ENCODE measurements at regions not wholly inside any gene's neighbourhood (a gene's known extent, or its start where the extent isn't known, plus 50 kb on each side); places are given as distances from the start of the nearest gene placed in this dataset.

DNA sequence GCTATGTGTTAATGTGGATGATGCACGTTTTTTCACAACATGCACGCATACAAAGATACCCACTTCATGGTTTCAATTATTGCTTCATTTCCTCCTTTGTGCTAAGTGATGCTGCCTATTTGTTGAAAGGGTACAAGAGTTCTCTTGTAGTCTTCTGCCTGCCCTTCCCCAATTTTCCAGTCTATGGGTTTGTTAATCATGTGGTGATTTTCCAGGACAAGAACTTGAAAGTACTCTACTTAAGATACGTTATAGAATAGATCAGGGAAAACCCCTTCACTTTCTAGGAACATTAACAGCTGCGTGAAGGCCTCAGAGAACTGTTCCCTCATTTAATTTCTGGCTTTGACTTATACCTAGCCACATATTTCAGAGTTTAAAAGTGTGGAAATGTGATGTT is 52.1 kb upstream of the SLC44A3 start:
- Histone ChIP-seq H3K9me3 (ENCODE audit: control insufficient read depth, insufficient read depth, low read depth, low read length) (no peaks in the 10 kb centered on the region), H3K36me3 (ENCODE audit: control insufficient read depth in 2 of 2, insufficient read depth in 1 of 2, low read length in 2 of 2) (no peaks in the 10 kb centered on the region), H3K4me3 (ENCODE audit: low read depth, low read length) (no peak overlapping the region), H3K4me1 (ENCODE audit: control insufficient read depth, insufficient read depth, low read length) (no peaks in the 10 kb centered on the region), H3K27ac (ENCODE audit: extremely low read depth, low read depth, low read length) (no peak overlapping the region)
- ChIA-PET POLR2A (no interaction called here), CTCF (interaction anchor here (0.5 kb wide), 1 partner anchor 730 kb away, joined by 3 read pairs; no protein-coding TSS in a partner anchor)
- no peak for TF ChIP-seq SP7 (tag by site-specific recombination; IDR thresholded peaks at IDR 0.05)
- TF ChIP-seq ZNF138 (tag by site-specific recombination; IDR thresholded peaks at IDR 0.05; ENCODE audit: borderline replicate concordance): no peak
- TF ChIP-seq, protein P1, sequence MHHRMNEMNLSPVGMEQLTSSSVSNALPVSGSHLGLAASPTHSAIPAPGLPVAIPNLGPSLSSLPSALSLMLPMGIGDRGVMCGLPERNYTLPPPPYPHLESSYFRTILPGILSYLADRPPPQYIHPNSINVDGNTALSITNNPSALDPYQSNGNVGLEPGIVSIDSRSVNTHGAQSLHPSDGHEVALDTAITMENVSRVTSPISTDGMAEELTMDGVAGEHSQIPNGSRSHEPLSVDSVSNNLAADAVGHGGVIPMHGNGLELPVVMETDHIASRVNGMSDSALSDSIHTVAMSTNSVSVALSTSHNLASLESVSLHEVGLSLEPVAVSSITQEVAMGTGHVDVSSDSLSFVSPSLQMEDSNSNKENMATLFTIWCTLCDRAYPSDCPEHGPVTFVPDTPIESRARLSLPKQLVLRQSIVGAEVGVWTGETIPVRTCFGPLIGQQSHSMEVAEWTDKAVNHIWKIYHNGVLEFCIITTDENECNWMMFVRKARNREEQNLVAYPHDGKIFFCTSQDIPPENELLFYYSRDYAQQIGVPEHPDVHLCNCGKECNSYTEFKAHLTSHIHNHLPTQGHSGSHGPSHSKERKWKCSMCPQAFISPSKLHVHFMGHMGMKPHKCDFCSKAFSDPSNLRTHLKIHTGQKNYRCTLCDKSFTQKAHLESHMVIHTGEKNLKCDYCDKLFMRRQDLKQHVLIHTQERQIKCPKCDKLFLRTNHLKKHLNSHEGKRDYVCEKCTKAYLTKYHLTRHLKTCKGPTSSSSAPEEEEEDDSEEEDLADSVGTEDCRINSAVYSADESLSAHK (tag by site-specific recombination; IDR thresholded peaks at IDR 0.05): no peak
- TF ChIP-seq, protein P2, sequence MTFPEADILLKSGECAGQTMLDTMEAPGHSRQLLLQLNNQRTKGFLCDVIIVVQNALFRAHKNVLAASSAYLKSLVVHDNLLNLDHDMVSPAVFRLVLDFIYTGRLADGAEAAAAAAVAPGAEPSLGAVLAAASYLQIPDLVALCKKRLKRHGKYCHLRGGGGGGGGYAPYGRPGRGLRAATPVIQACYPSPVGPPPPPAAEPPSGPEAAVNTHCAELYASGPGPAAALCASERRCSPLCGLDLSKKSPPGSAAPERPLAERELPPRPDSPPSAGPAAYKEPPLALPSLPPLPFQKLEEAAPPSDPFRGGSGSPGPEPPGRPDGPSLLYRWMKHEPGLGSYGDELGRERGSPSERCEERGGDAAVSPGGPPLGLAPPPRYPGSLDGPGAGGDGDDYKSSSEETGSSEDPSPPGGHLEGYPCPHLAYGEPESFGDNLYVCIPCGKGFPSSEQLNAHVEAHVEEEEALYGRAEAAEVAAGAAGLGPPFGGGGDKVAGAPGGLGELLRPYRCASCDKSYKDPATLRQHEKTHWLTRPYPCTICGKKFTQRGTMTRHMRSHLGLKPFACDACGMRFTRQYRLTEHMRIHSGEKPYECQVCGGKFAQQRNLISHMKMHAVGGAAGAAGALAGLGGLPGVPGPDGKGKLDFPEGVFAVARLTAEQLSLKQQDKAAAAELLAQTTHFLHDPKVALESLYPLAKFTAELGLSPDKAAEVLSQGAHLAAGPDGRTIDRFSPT (tag by site-specific recombination; IDR thresholded peaks at IDR 0.05): no peak
- no peak for TF ChIP-seq ZNF664 (tag by site-specific recombination; IDR thresholded peaks at IDR 0.05)
- no peak for TF ChIP-seq ZNF530 (tag by site-specific recombination; IDR thresholded peaks at IDR 0.05; ENCODE audit: low read depth)
- TF ChIP-seq ZSCAN30 (tag by site-specific recombination; IDR thresholded peaks at IDR 0.05): no peak
- TF ChIP-seq, protein P3, sequence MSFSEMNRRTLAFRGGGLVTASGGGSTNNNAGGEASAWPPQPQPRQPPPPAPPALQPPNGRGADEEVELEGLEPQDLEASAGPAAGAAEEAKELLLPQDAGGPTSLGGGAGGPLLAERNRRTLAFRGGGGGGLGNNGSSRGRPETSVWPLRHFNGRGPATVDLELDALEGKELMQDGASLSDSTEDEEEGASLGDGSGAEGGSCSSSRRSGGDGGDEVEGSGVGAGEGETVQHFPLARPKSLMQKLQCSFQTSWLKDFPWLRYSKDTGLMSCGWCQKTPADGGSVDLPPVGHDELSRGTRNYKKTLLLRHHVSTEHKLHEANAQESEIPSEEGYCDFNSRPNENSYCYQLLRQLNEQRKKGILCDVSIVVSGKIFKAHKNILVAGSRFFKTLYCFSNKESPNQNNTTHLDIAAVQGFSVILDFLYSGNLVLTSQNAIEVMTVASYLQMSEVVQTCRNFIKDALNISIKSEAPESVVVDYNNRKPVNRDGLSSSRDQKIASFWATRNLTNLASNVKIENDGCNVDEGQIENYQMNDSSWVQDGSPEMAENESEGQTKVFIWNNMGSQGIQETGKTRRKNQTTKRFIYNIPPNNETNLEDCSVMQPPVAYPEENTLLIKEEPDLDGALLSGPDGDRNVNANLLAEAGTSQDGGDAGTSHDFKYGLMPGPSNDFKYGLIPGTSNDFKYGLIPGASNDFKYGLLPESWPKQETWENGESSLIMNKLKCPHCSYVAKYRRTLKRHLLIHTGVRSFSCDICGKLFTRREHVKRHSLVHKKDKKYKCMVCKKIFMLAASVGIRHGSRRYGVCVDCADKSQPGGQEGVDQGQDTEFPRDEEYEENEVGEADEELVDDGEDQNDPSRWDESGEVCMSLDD (tag by site-specific recombination; IDR thresholded peaks at IDR 0.05): no peak
- TF ChIP-seq GFI1B (tag by site-specific recombination; IDR thresholded peaks at IDR 0.05): no peak
- TF ChIP-seq, protein P4, sequence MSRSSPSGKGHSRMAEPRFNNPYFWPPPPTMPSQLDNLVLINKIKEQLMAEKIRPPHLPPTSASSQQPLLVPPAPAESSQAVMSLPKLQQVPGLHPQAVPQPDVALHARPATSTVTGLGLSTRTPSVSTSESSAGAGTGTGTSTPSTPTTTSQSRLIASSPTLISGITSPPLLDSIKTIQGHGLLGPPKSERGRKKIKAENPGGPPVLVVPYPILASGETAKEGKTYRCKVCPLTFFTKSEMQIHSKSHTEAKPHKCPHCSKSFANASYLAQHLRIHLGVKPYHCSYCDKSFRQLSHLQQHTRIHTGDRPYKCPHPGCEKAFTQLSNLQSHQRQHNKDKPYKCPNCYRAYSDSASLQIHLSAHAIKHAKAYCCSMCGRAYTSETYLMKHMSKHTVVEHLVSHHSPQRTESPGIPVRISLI (tag by site-specific recombination; IDR thresholded peaks at IDR 0.05): no peak
- no peak for TF ChIP-seq ZNF394 (tag by site-specific recombination; IDR thresholded peaks at IDR 0.05; ENCODE audit: borderline replicate concordance)
- no peak for TF ChIP-seq KLF1 (tag by site-specific recombination; IDR thresholded peaks at IDR 0.05)

DNA sequence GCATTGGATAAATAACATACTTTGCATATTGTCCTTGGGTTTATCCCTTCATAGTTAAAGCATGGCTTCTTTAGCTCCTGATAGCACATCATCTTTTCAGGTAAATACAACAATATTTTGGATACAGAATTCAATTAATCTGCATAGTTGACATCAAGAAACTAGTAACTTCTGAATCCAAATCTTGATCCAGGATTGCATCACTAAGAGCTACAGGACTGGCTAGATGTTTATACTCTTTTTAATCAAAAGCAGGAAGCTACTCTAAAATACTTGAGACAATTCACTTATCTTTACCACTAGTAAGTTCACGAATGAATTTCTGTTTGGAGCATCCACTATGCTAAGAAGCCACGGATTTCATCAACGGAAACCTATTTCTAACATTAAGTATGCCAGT is 54.2 kb upstream of the SLC44A3 start:
- no peaks in the 10 kb centered on the region for H3K9me3 ChIP-seq (ENCODE audit: control insufficient read depth, insufficient read depth, low read depth, low read length)
- ChIA-PET CTCF (no interaction called here), POLR2A (no interaction called here)
- H3K36me3 ChIP-seq (ENCODE audit: control insufficient read depth in 2 of 2, insufficient read depth in 1 of 2, low read length in 2 of 2): no peaks in the 10 kb centered on the region
- H3K27ac ChIP-seq (ENCODE audit: extremely low read depth, low read depth, low read length): no peak overlapping the region
- H3K4me3 ChIP-seq (ENCODE audit: low read depth, low read length): no peak overlapping the region
- TF ChIP-seq, protein P5, sequence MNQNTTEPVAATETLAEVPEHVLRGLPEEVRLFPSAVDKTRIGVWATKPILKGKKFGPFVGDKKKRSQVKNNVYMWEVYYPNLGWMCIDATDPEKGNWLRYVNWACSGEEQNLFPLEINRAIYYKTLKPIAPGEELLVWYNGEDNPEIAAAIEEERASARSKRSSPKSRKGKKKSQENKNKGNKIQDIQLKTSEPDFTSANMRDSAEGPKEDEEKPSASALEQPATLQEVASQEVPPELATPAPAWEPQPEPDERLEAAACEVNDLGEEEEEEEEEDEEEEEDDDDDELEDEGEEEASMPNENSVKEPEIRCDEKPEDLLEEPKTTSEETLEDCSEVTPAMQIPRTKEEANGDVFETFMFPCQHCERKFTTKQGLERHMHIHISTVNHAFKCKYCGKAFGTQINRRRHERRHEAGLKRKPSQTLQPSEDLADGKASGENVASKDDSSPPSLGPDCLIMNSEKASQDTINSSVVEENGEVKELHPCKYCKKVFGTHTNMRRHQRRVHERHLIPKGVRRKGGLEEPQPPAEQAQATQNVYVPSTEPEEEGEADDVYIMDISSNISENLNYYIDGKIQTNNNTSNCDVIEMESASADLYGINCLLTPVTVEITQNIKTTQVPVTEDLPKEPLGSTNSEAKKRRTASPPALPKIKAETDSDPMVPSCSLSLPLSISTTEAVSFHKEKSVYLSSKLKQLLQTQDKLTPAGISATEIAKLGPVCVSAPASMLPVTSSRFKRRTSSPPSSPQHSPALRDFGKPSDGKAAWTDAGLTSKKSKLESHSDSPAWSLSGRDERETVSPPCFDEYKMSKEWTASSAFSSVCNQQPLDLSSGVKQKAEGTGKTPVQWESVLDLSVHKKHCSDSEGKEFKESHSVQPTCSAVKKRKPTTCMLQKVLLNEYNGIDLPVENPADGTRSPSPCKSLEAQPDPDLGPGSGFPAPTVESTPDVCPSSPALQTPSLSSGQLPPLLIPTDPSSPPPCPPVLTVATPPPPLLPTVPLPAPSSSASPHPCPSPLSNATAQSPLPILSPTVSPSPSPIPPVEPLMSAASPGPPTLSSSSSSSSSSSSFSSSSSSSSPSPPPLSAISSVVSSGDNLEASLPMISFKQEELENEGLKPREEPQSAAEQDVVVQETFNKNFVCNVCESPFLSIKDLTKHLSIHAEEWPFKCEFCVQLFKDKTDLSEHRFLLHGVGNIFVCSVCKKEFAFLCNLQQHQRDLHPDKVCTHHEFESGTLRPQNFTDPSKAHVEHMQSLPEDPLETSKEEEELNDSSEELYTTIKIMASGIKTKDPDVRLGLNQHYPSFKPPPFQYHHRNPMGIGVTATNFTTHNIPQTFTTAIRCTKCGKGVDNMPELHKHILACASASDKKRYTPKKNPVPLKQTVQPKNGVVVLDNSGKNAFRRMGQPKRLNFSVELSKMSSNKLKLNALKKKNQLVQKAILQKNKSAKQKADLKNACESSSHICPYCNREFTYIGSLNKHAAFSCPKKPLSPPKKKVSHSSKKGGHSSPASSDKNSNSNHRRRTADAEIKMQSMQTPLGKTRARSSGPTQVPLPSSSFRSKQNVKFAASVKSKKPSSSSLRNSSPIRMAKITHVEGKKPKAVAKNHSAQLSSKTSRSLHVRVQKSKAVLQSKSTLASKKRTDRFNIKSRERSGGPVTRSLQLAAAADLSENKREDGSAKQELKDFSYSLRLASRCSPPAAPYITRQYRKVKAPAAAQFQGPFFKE (tag by site-specific recombination; IDR thresholded peaks at IDR 0.05; ENCODE audit: borderline replicate concordance): no peak
- TF ChIP-seq, protein P6, sequence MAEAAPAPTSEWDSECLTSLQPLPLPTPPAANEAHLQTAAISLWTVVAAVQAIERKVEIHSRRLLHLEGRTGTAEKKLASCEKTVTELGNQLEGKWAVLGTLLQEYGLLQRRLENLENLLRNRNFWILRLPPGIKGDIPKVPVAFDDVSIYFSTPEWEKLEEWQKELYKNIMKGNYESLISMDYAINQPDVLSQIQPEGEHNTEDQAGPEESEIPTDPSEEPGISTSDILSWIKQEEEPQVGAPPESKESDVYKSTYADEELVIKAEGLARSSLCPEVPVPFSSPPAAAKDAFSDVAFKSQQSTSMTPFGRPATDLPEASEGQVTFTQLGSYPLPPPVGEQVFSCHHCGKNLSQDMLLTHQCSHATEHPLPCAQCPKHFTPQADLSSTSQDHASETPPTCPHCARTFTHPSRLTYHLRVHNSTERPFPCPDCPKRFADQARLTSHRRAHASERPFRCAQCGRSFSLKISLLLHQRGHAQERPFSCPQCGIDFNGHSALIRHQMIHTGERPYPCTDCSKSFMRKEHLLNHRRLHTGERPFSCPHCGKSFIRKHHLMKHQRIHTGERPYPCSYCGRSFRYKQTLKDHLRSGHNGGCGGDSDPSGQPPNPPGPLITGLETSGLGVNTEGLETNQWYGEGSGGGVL (tag by site-specific recombination; IDR thresholded peaks at IDR 0.05): no peak
- no peaks in the 10 kb centered on the region for H3K4me1 ChIP-seq (ENCODE audit: control insufficient read depth, insufficient read depth, low read length)
